Osteoblast (primary cell): ENCODE measurements at regions not wholly inside any gene's neighbourhood (a gene's known extent, or its start where the extent isn't known, plus 50 kb on each side); places are given as distances from the start of the nearest gene placed in this dataset.
"Not testable (repeated sequence)": the region's sequence is repeated elsewhere in the genome, so short reads cannot be mapped to it uniquely, and the experiment has no call there.

Experiments used
- DNase-seq: peaks from one replicate; pipeline ENCODE4 v3.0.0; 2011; ENCODE audit warnings: low spot score, mixed read lengths; ENCODE audit not compliant: insufficient read length; ENCODE audit errors: missing footprints
- H2AFZ ChIP-seq: 2 replicates; pipeline ENCODE4 v1.6.0; 2011; ENCODE audit warnings: mild to moderate bottlenecking, low read length
- H3K27ac ChIP-seq: 2 replicates; pipeline ENCODE4 v1.5.1; 2011; ENCODE audit warnings: mild to moderate bottlenecking, low read depth, low read length, moderate library complexity
- H3K27me3 ChIP-seq: 2 replicates; pipeline ENCODE4 v1.6.0; 2012; ENCODE audit warnings: mild to moderate bottlenecking, control low read depth, inconsistent platforms, low read length, moderate library complexity; ENCODE audit not compliant: insufficient read depth
- H3K36me3 ChIP-seq: 2 replicates; pipeline ENCODE4 v1.5.1; 2011; ENCODE audit warnings: mild to moderate bottlenecking, low read length, control low read depth, moderate library complexity; ENCODE audit not compliant: insufficient read depth
- H3K4me1 ChIP-seq: 2 replicates; pipeline ENCODE4 v1.5.1; 2011; ENCODE audit warnings: mild to moderate bottlenecking, low read length, control low read depth, moderate library complexity; ENCODE audit not compliant: insufficient read depth
- H3K4me2 ChIP-seq: 2 replicates; pipeline ENCODE4 v1.6.0; 2011; ENCODE audit warnings: mild to moderate bottlenecking, low read length; ENCODE audit not compliant: insufficient read depth
- H3K4me3 ChIP-seq: fragments of 200-600 bp; sonication (generic); 3 replicates; pipeline ENCODE4 v1.5.1; 2012; ENCODE audit warnings: mild to moderate bottlenecking, low read length, inconsistent platforms; ENCODE audit not compliant: insufficient read depth
- H3K79me2 ChIP-seq: 2 replicates; pipeline ENCODE4 v1.6.0; 2012; ENCODE audit warnings: mild to moderate bottlenecking, low read length, control low read depth, inconsistent platforms; ENCODE audit not compliant: insufficient read depth
- H3K9me3 ChIP-seq: 2 replicates; pipeline ENCODE4 v1.5.1; 2011; ENCODE audit warnings: low read depth, low read length, control low read depth
- H4K20me1 ChIP-seq: 2 replicates; pipeline ENCODE4 v1.6.0; 2012; ENCODE audit warnings: mild to moderate bottlenecking, low read length, control low read depth; ENCODE audit not compliant: insufficient read depth
- TF ChIP-seq, protein P1 (sequence below): IDR thresholded peaks from 2 replicates; pipeline ENCODE4 v1.5.1; 2011; ENCODE audit warnings: mild to moderate bottlenecking, low read depth, low read length, moderate library complexity; ENCODE audit errors: extremely low read depth

DNA sequence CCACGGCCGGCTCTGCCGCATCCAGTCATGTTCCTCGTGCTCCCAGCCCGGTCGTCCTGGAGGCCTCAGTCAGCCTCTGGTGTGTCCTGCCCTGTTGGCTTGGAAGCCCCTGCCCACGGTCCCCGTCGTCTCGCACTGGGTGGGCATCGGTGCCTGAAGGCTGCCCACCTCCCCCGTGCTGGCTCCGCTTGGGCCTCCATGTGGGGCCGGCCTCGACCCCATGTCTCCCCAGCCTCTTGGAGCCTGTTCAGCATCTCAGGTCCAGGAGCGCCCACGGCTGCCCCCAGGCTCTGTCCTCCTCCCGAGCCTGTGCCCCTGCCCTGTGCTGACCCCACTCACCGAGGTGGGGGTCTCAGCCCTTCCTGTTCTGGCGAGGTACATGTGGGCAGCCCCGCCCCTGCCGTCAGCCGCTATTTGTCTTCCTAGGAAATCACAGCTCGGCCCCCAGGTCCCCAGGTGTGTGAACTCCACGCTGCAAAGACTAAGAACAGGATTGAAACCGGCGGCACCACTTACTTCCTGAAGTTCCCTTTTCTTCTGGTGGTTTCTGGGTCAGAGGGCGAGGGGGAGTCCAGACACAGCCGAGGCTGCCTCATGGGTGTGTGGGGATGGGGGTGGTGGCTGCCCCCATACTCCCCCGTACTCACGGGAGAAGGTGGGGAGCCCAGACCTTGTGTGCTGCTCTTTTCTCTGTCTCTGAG is 221.3 kb downstream of the TMEM121 start:
- not testable (repeated sequence) for H3K36me3 ChIP-seq, H3K4me2 ChIP-seq, H4K20me1 ChIP-seq, H3K9me3 ChIP-seq, H3K27me3 ChIP-seq, H3K4me3 ChIP-seq, H3K79me2 ChIP-seq, H3K4me1 ChIP-seq, H3K27ac ChIP-seq, H2AFZ ChIP-seq
- peak; percentile 42 for DNase-seq

DNA sequence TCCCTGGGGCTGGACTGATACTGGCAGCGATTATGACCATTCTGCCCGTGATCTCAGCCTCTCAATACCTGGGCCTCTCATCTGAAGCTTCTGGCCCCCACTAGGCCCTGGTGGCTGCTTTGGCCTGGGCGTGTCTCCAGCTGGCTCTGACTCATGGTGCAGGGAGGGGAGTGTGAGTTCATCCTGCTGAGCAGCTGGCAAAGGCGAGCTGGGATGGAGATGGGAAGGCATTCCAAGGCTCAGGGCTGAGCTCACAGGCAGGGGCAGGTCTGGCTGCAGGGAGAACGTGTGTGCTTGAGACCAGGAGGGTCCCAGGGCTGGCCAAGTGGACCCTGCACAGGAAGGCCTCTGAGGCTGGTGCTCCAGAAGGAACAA is 221.8 kb downstream of the TMEM121 start:
- Histone ChIP-seq H3K36me3 (no peaks in the 10 kb centered on the region), H3K4me3 (no peak overlapping the region), H2AFZ (no peak overlapping the region), H3K79me2 (no peaks in the 10 kb centered on the region), H3K27ac (no peak overlapping the region), H4K20me1 (no peaks in the 10 kb centered on the region), H3K4me1 (no peaks in the 10 kb centered on the region), H3K9me3 (no peaks in the 10 kb centered on the region), H3K27me3 (no peaks in the 10 kb centered on the region), H3K4me2 (no peak overlapping the region)
- TF ChIP-seq, protein P1, sequence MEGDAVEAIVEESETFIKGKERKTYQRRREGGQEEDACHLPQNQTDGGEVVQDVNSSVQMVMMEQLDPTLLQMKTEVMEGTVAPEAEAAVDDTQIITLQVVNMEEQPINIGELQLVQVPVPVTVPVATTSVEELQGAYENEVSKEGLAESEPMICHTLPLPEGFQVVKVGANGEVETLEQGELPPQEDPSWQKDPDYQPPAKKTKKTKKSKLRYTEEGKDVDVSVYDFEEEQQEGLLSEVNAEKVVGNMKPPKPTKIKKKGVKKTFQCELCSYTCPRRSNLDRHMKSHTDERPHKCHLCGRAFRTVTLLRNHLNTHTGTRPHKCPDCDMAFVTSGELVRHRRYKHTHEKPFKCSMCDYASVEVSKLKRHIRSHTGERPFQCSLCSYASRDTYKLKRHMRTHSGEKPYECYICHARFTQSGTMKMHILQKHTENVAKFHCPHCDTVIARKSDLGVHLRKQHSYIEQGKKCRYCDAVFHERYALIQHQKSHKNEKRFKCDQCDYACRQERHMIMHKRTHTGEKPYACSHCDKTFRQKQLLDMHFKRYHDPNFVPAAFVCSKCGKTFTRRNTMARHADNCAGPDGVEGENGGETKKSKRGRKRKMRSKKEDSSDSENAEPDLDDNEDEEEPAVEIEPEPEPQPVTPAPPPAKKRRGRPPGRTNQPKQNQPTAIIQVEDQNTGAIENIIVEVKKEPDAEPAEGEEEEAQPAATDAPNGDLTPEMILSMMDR, result no peak
- peak; percentile 71 for DNase-seq

DNA sequence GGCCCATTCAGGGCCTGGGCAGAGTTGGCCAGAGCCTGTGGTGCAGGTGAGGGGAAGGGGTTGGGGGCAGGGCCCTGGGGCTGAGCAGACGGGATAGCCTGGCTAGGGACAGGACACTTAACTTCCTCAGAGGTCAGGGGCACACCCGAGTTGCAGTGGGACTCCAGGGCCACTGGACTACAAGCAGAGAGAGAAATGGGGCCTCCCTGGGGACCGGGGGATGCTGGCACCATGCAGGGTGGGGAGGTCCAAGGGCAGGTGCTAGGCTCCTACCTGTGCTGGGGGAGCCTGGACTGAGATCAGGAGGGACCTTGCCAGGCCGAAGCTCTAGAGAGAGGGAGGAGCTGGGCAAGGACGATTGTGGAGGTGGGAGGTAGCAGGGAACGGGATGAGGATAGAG is 222.3 kb downstream of the TMEM121 start:
- not testable (repeated sequence) for H3K9me3 ChIP-seq, H4K20me1 ChIP-seq, H3K4me2 ChIP-seq, H3K27me3 ChIP-seq, H3K4me3 ChIP-seq, DNase-seq, H2AFZ ChIP-seq, H3K27ac ChIP-seq, H3K4me1 ChIP-seq, H3K79me2 ChIP-seq, H3K36me3 ChIP-seq

DNA sequence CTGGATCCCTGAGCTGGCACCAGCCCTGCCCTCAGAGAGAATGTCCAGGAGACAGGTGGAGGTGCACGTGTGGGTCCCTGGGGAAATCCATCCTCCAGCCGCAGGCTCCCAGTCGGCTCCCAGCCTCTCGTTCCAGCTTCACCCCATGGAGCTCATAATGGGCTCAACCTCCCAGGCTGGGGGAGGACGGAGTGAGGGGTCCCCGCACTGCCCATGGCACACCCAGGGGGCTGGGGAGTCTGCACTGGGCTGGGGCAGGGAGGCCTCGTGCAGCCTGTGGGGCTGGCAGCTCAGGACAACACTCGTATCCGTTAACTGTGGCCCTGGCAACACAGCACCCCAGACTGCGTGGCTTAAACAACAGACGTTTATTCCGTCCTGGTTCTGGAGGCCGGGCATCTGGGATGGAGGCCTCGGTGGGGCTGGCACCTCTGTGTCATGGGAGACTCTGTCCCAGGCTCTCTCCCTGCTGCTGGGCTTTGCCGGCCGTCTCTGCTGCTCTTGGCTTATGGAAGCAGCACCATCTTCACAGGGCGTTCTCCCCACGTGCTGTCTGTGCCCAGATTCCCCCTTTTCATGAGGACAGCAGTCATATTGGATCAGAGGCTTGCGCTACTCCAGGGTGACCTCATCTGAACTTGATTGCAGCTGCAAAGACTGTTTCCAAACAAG is 223.6 kb downstream of the TMEM121 start:
- H3K4me1 ChIP-seq, H3K9me3 ChIP-seq, H4K20me1 ChIP-seq, H3K27me3 ChIP-seq, H3K79me2 ChIP-seq, H3K4me3 ChIP-seq, H3K36me3 ChIP-seq, DNase-seq, H3K4me2 ChIP-seq, H2AFZ ChIP-seq, H3K27ac ChIP-seq: not testable (repeated sequence)

DNA sequence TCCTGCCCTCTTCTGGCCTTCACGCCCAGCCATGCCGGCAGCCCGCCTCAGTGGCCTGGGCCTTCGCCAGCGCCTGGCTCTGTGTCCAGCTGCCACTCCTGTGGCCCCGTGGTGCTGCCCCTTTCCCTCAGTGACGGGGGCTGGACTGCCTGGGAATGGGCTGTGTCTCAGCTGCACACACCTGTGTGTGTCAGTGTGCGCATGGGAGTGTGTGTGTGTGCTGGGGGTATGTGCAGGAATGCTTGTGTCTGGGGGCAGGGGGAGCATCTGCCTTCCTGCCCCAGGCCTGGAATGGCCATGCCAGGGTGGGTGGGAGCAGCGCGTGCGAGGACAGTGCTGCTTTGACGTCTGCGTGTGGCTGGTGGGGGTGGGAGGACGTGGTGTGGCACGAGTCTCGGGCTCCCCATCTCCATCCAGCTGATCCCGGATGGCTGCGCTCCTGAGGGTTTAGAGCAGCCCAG is 224.9 kb downstream of the TMEM121 start:
- not testable (repeated sequence) for H3K36me3 ChIP-seq, H3K79me2 ChIP-seq, H3K9me3 ChIP-seq, H3K4me2 ChIP-seq, DNase-seq, H3K4me1 ChIP-seq, H4K20me1 ChIP-seq, H3K4me3 ChIP-seq, H3K27ac ChIP-seq, H2AFZ ChIP-seq, H3K27me3 ChIP-seq

DNA sequence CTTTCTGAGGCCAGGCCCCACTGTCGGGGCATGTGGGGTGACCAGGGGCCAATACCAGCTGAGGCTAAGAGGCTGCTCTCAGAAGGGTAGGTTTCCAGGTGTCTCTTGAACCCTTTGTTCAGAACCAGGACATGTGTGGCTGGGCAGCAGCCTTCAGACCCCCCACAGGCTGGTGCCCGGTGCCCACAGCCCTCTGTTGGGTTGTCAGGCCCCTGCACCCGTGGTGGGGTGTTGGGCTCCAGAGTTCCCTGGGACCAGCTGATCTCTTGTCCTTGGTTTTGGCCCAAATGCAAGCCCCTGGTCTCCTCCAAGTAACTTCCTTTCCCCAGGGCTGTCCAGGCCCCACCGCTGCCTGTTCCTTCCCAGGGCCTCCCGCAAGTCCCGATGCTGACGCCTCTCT is 226.0 kb downstream of the TMEM121 start:
- H3K27me3 ChIP-seq, H3K27ac ChIP-seq, H3K36me3 ChIP-seq, DNase-seq, H4K20me1 ChIP-seq, H3K79me2 ChIP-seq, H2AFZ ChIP-seq, H3K4me1 ChIP-seq, H3K4me2 ChIP-seq, H3K4me3 ChIP-seq, H3K9me3 ChIP-seq: not testable (repeated sequence)
